ENCODE measurements at regions not wholly inside any gene's neighbourhood (a gene's known extent, or its start where the extent isn't known, plus 50 kb on each side); places are given as distances from the start of the nearest gene placed in this dataset.
A peak's percentile ranks its signal among the peaks of the same experiment; 100 is the strongest.
"Not testable (repeated sequence)": the region's sequence is repeated elsewhere in the genome, so short reads cannot be mapped to it uniquely, and the experiment has no call there.

GRCh38 chr2:87476223-87476872 lies 271.5 kb upstream of the PLGLB2 start:
- H3K27ac ChIP-seq: not testable (repeated sequence)
- TF ChIP-seq CTCF (conservative IDR thresholded peaks at IDR 0.05): peak; percentile 32

- H3K27ac ChIP-seq: not testable (repeated sequence)
Measured at GRCh38 chr2:87476936-87477335, 271.0 kb upstream of the PLGLB2 start.

- not testable (repeated sequence) for H3K27ac ChIP-seq
Measured at GRCh38 chr2:87477669-87478428, 270.0 kb upstream of the PLGLB2 start.

GRCh38 chr2:87478911-87479310 lies 269.0 kb upstream of the PLGLB2 start:
- not testable (repeated sequence) for H3K27ac ChIP-seq

GRCh38 chr2:87483093-87483680 lies 264.7 kb upstream of the PLGLB2 start:
- not testable (repeated sequence) for H3K27ac ChIP-seq

GRCh38 chr2:87484363-87484762 lies 263.5 kb upstream of the PLGLB2 start:
- not testable (repeated sequence) for H3K27ac ChIP-seq

- H3K27ac ChIP-seq: not testable (repeated sequence)
Measured at GRCh38 chr2:87485455-87485854, 262.4 kb upstream of the PLGLB2 start.

- not testable (repeated sequence) for H3K27ac ChIP-seq
Measured at GRCh38 chr2:87485884-87486283, 262.0 kb upstream of the PLGLB2 start.

- not testable (repeated sequence) for H3K27ac ChIP-seq
Measured at GRCh38 chr2:87486413-87486812, 261.5 kb upstream of the PLGLB2 start.

GRCh38 chr2:87488021-87488420 lies 259.9 kb upstream of the PLGLB2 start:
- H3K27ac ChIP-seq: not testable (repeated sequence)

- H3K27ac ChIP-seq: not testable (repeated sequence)
Measured at GRCh38 chr2:87488991-87489390, 258.9 kb upstream of the PLGLB2 start.

- H3K27ac ChIP-seq: not testable (repeated sequence)
Measured at GRCh38 chr2:87494846-87495245, 253.0 kb upstream of the PLGLB2 start.

- H3K27ac ChIP-seq: not testable (repeated sequence)
Measured at GRCh38 chr2:87495455-87495854, 252.4 kb upstream of the PLGLB2 start.

- not testable (repeated sequence) for H3K27ac ChIP-seq
Measured at GRCh38 chr2:87496036-87497006, 251.6 kb upstream of the PLGLB2 start.

GRCh38 chr2:87497135-87497534 lies 250.8 kb upstream of the PLGLB2 start:
- not testable (repeated sequence) for H3K27ac ChIP-seq

- H3K27ac ChIP-seq: not testable (repeated sequence)
Measured at GRCh38 chr2:87497700-87498099, 250.2 kb upstream of the PLGLB2 start.

- not testable (repeated sequence) for H3K27ac ChIP-seq
Measured at GRCh38 chr2:87498169-87498853, 249.6 kb upstream of the PLGLB2 start.

- not testable (repeated sequence) for H3K27ac ChIP-seq
Measured at GRCh38 chr2:87498854-87499238, 249.0 kb upstream of the PLGLB2 start.

- not testable (repeated sequence) for H3K27ac ChIP-seq
Measured at GRCh38 chr2:87499860-87500259, 248.0 kb upstream of the PLGLB2 start.

GRCh38 chr2:87500421-87500820 lies 247.5 kb upstream of the PLGLB2 start:
- not testable (repeated sequence) for H3K27ac ChIP-seq
